ENCODE measurements at regions not wholly inside any gene's neighbourhood (a gene's known extent, or its start where the extent isn't known, plus 50 kb on each side); places are given as distances from the start of the nearest gene placed in this dataset.
"Not testable (repeated sequence)": the region's sequence is repeated elsewhere in the genome, so short reads cannot be mapped to it uniquely, and the experiment has no call there.

- DNase-seq: no peak
Measured at GRCh38 chr12:4191149-4191548, 82.4 kb upstream of the CCND2 start.

- DNase-seq: no peak
Measured at GRCh38 chr12:4190366-4191063, 83.0 kb upstream of the CCND2 start.

- no peak for DNase-seq
Measured at GRCh38 chr12:4189721-4190120, 83.8 kb upstream of the CCND2 start.

DNA sequence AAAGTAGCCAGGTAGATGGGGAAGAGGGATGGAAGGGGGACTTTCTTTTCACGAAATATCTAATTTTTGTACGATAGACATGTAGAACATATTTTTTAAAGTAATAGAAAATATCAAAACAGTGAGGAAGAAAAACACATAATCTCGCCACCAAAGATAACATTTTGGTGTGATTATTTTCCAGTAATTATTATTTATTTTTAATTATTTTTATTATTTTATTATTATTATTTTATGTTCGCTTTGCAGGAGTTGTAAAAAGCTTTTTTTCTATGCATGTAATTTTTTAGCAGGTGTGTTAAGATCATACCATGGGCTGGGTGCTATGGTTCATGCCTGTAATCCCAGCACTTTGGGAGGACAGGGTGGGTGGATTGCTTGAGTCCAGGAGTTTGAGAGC is 85.6 kb upstream of the CCND2 start:
- no peak for DNase-seq

- DNase-seq: not testable (repeated sequence)
Measured at GRCh38 chr12:4187315-4187714, 86.2 kb upstream of the CCND2 start.

- DNase-seq: no peak
Measured at GRCh38 chr12:4178424-4179170, 95.0 kb upstream of the CCND2 start.

- no peak for DNase-seq
Measured at GRCh38 chr12:4177262-4177661, 96.3 kb upstream of the CCND2 start.

GRCh38 chr12:4176168-4176567 is 97.4 kb upstream of the CCND2 start:
- no peak for DNase-seq

DNA sequence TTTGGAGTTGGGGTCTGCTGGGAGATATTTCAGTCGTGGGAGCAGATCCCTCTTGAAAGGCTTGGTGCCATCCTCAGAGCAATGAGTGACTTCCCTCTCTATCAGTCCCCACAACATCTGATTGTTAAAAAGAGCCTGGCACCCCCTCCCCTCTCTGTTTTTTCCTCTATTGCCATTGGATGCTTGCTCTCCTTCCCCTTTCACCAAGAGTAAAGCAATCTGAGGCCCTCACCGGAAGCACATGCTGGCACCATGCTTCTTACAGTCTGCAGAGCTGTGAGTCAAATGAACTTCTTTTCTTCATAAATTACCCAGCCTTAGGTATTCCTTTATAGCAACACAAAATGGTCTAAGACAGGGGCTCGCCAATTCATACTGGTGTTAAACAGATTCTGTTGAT is 99.1 kb upstream of the CCND2 start:
- no peak for DNase-seq

DNA sequence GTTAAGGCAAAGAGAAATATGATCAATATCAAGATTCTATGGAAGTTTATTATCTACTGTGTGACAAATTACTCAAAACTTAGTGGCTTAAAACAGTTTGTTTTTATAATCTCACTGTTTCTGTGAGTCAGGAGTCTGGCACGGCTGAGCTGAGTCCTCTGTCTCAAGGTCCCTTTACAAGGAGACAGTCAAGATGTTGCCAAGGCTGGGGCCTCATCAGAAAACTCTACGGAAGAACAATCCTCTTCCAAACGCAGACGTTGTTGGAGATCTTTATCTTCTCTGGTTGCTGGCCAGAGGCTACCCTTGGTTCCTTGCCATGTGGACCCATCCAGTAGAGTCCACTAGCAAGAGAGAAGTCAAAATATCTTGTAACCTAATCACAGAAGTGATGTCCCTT is 100.6 kb upstream of the CCND2 start:
- DNase-seq: no peak

DNA sequence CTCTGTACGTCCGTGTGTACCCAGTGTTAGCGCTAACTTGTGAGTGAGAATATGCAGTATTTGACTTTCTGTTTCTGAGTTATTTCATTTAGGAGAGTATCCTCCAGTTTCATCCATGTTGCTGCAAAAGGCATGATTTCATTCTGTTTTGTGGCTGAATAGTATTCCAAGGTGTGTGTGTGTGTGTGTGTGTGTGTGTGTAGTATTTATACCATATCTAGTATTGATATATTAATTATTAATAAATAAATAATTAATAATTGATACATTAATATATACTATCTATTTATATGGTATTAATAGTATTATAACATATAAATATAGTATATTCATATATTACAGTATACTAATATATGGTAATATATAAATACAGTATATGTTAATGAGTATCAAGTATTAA is 101.8 kb upstream of the CCND2 start:
- no peak for DNase-seq

DNA sequence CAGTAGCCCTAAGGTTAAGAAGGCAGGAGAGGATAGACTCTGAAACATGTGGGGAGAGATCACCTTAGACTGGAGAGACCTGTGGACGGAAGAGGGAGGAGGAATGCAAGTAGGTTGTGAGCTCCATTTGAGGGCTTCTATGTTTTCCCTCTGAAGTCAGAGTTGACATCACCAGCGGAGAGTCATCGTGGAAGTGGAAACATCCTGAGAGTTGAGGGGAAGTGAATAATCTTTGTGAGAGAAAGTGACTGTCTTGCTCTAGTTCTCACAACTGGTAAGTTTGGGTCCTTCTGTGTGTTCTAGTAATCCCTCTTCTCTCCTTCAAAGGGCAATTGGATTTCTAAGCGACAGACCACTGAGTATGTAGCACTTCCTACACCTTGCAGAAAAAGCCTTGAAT is 103.6 kb upstream of the CCND2 start:
- no peak for DNase-seq

- no peak for DNase-seq
Measured at GRCh38 chr12:4169531-4169930, 104.0 kb upstream of the CCND2 start.

DNA sequence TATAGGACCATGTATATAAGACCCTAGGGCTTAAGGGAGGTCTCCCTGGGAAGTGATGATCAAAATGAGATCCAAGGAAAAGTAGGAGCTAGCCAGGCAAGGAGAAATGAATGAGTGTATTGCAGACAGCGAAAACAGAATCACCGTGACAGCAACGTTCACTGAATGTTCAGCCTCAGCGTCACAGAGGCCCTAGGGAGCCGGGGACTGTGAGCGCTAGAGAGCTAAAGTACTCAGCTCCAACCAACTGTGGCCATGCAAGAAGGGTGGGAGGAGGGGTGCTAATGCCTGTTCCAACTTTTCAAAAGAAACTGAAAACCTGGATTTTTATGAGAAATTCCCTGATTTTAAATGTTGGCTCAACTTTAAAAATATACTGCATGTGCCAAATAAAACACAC is 105.5 kb upstream of the CCND2 start:
- no peak for DNase-seq

DNA sequence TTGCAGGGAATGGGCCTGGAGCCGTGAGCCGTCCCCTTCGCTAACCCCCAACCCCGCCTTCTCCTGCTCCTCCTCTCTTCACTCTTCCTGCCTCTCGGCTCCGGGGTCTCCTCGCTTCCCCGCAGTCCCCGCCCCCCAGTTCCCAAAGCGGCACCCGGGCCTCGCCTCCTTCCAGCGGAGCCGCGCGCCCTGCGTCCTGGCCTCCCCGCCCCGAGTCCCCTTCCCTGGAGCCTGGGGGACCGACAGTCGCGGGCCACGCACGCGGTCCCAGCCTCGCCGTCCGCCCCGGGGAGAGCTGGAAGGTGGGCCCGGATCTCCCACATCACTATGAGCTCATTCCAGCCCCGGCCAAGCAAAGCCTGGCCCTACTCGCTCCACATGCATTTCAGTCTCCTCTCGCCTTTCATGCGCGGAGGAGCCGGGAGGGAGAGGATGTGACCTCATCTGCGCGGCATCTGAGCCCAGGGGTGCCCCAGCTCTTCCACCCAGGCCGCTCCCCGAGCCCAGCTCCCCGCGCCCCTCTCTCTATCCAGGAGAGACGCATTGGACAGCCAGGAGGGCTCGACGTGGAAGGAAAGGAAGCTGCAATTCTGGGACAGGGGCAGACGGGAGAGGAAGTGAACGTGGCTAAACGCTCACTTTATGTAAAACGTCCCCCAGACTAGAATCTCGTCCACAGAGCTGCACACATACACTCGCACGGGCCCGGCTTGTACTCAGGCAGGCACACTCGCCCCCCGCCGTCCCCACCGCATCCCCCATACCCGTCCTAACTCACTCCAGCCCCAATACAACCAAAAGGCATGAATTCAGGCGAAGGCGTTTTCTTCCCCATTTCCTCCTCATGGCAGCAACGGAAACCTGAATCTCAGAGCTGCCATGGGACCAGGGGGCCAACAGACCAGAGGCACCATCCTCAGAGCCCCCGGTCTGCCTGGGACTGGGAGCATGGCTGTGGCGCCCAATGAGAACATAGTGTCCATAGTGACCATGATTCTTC is 108.7 kb upstream of the CCND2 start:
- peak; percentile 10 to 46 (median 30) for DNase-seq

- no peak for DNase-seq
Measured at GRCh38 chr12:4164188-4164558, 109.4 kb upstream of the CCND2 start.

- DNase-seq: no peak
Measured at GRCh38 chr12:4161718-4162117, 111.8 kb upstream of the CCND2 start.

DNA sequence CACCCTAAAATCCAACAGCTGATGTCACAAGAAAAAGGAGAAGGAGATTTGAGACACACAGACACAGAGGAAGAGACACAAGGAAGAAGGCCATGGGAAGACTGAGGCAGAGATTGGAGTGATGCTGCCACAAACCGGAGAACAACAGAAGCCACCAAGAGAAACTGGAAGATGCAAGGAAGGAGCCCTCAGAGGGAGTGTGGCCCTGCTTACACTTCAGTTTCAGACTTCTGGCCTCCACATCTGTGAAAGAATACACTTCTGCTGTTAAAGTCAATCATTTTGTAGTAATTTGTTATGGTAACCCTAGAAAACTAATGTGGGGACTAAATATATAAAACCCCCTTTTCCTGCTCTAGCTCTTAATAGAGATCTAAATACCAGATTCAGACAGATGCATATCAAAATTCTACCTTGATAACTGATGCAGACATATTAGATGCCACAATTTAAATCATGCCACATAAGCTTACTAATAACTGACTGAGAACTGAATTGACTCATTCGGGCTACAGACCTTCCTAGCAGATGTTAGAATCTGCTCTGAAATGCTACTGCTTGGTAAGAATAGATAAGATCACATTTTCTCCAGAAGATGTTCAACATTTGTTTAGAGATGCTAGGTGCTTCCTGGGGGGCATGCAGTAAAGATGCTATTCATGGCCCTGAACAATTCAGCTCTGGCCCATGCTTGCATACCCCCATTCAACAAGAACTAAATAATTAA is 113.1 kb upstream of the CCND2 start:
- no peak for DNase-seq

GRCh38 chr12:4159851-4160250 is 113.7 kb upstream of the CCND2 start:
- no peak for DNase-seq

- no peak for DNase-seq
Measured at GRCh38 chr12:4158306-4158705, 115.3 kb upstream of the CCND2 start.

- no peak for DNase-seq
Measured at GRCh38 chr12:4157122-4157521, 116.4 kb upstream of the CCND2 start.

DNA sequence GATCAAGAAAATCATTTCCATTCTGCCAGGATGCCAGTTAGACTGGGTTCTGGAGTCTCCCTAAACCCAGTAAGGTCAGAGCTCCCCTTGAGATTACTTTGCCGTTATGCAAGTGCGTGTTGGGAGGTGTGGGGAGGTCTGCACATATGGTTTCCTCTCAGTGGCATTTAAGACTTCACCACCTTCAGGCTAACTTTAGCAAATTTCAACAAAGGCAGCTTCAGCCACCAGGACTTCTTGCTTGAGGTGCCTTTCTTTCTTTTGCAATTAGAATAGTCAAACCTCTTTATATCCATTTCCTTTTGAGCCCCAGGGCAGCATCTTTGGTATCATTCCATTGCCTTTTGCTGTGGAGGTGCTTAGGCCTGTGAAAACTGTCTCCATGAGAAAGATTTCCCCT is 117.2 kb upstream of the CCND2 start:
- no peak for DNase-seq
